Ascending aorta (tissue), 2 donors: ENCODE measurements at regions not wholly inside any gene's neighbourhood (a gene's known extent, or its start where the extent isn't known, plus 50 kb on each side); places are given as distances from the start of the nearest gene placed in this dataset.
A peak's percentile ranks its signal among the peaks of the same experiment; 100 is the strongest.
"Not testable (repeated sequence)": the region's sequence is repeated elsewhere in the genome, so short reads cannot be mapped to it uniquely, and the experiment has no call there.

ENCODE experiments used
- DNase-seq, 2 donors: peaks; one replicate each; pipeline ENCODE4 v3.0.0-alpha.2; 2019; ENCODE audit warnings: low spot score in 2 of 2
- H3K27ac ChIP-seq, 2 donors: fragments of 200-600 bp; sonication (generic); one replicate each; pipeline ENCODE4 v1.5.1; 2016 to 2017; ENCODE audit warnings: mild to moderate bottlenecking in 1 of 2
- H3K27me3 ChIP-seq: fragments of 200-600 bp; sonication (generic); one replicate; pipeline ENCODE4 v1.5.1; 2017
- H3K36me3 ChIP-seq, 2 donors: fragments of 200-600 bp; sonication (generic); one replicate each; pipeline ENCODE4 v1.5.1; 2016
- H3K4me1 ChIP-seq, 2 donors: fragments of 200-600 bp; sonication (generic); one replicate each; pipeline ENCODE4 v1.5.1; 2016 to 2017; ENCODE audit warnings: mild to moderate bottlenecking in 1 of 2
- H3K4me3 ChIP-seq, 2 donors: fragments of 200-600 bp; sonication (generic); one replicate each; pipeline ENCODE4 v1.5.1; 2016 to 2017; ENCODE audit warnings: mild to moderate bottlenecking in 1 of 2
- H3K9me3 ChIP-seq, 2 donors: fragments of 200-600 bp; sonication (generic); one replicate each; pipeline ENCODE4 v1.5.1; 2016
- intact Hi-C: fragments of 100-400 bp; cut with DNase I; formaldehyde crosslinking; loops from one replicate; pipeline ENCODE4 v1.15.1; 2023
- TF ChIP-seq, protein P1 (sequence below), 3 experiments: fragments of 200-600 bp in 2 of 3; fragments of 450-650 bp in 1 of 3; sonication (generic) in 2 of 3; IDR thresholded peaks; one replicate each; pipeline ENCODE4 v1.5.1; 2016 to 2019; ENCODE audit warnings: antibody characterized with exemption in 3 of 3, mild to moderate bottlenecking in 1 of 3, moderate library complexity in 1 of 3

DNA sequence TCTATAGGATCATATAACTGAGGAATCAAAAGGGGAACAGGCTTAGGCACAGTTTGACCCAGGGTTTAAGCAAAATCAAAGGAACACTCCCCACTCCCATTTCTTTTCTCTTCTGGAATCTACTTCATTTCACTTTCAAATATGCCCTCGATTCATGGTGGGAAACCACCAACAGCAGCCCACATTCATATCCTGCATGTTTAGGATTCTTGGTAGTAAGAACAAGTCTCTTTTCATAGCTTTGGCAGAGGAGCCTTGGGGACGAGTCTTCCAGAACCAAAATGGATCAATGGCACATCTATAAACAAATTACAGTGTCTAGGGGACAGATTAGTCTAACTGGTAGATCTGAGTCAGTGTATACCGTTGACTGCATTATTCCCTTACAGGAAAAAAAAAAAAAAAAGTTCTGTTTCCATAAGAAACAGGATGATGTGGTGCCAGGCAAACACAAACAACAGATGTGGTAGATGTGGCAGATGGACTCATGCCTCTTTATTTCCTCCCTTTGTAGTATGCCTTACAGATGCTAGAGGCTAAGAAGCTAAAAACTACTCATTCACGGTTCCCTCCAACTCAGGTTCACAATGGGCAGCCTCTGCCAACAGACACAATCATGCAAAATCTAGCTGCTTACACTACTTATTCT lies 578.3 kb upstream of the ADAMTS9 start:
- H3K27me3 ChIP-seq = no peaks in the 10 kb centered on the region
- no peak for DNase-seq
- no peaks in the 10 kb centered on the region for H3K36me3 ChIP-seq
- H3K27ac ChIP-seq = no peak overlapping the region
- TF ChIP-seq, protein P1, sequence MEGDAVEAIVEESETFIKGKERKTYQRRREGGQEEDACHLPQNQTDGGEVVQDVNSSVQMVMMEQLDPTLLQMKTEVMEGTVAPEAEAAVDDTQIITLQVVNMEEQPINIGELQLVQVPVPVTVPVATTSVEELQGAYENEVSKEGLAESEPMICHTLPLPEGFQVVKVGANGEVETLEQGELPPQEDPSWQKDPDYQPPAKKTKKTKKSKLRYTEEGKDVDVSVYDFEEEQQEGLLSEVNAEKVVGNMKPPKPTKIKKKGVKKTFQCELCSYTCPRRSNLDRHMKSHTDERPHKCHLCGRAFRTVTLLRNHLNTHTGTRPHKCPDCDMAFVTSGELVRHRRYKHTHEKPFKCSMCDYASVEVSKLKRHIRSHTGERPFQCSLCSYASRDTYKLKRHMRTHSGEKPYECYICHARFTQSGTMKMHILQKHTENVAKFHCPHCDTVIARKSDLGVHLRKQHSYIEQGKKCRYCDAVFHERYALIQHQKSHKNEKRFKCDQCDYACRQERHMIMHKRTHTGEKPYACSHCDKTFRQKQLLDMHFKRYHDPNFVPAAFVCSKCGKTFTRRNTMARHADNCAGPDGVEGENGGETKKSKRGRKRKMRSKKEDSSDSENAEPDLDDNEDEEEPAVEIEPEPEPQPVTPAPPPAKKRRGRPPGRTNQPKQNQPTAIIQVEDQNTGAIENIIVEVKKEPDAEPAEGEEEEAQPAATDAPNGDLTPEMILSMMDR (IDR thresholded peaks at IDR 0.05) = no peak
- H3K4me3 ChIP-seq = no peak overlapping the region
- intact Hi-C loops = no loop called here
- H3K4me1 ChIP-seq = no peaks in the 10 kb centered on the region
- H3K9me3 ChIP-seq = peaks cover 0 to 3% of the 10 kb centered on the region in 2 donors

DNA sequence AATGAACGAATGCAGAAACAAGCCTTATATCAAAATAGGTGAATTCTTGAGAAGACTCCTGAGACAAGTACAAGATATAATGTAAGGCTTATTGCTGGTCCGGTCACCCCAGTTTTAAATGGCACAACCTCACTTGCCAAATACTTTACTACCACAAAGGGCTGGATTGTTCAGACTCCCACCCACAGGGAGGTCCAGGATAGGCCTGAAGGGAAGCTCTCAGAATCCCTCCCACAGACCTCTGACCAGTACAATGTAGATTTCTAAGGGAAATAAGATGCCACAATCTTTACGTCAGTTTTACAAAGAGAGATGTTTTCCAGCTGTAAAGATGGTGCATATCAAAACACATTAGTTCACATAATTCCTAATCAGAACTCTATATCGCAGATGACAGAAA lies 577.7 kb upstream of the ADAMTS9 start:
- intact Hi-C loops = no loop called here
- H3K4me3 ChIP-seq = no peak overlapping the region
- no peaks in the 10 kb centered on the region for H3K4me1 ChIP-seq
- no peak for DNase-seq
- H3K36me3 ChIP-seq = no peaks in the 10 kb centered on the region
- peaks cover 0 to 7% of the 10 kb centered on the region in 2 donors for H3K9me3 ChIP-seq
- H3K27ac ChIP-seq = no peak overlapping the region
- TF ChIP-seq, protein P1 (IDR thresholded peaks at IDR 0.05) = no peak
- H3K27me3 ChIP-seq = no peaks in the 10 kb centered on the region

DNA sequence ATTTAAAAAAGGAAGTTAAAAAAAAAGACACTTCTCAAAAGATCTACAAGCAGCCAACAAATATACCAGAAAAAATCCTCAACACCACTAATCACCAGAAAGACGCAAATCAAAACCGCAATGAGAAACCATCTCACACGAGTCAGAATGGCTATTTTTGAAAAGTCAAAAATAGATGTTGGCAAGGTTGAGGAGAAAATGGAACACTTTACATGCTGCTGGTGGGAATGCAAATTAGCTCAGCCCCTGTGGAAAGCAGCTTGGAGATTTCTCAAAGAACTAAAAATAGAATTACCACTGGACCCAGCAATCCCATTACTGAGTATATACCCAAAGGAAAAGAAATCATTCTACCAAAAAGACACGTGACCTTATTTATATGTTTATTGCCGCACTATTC lies 574.7 kb upstream of the ADAMTS9 start:
- intact Hi-C loops = no loop called here
- TF ChIP-seq, protein P1 (IDR thresholded peaks at IDR 0.05) = no peak
- H3K27ac ChIP-seq = no peak overlapping the region
- H3K4me3 ChIP-seq = no peak overlapping the region
- peaks cover 0 to 7% of the 10 kb centered on the region in 2 donors for H3K9me3 ChIP-seq
- H3K36me3 ChIP-seq = no peaks in the 10 kb centered on the region
- no peaks in the 10 kb centered on the region for H3K27me3 ChIP-seq
- DNase-seq = no peak
- no peaks in the 10 kb centered on the region for H3K4me1 ChIP-seq

DNA sequence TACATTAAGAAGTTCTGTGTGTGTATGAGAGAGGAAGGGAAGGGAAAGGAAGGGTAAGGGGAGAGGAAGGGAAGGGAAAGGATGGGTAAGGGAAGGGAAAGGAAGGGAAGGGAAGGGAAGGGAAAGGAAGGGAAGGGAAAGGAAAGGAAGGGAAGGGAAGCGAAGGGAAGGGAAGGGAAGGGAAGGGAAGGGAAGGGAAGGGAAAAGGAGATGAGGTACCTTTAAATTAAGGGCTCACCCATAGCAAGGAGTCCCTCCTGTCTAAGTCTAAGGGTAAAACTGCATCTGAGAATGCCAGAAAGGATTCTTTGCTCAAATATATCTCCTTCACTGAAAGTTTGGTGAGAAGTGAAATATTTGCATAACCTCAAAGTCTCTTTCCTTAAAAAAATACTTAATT lies 572.1 kb upstream of the ADAMTS9 start:
- no peak overlapping the region for H3K4me3 ChIP-seq
- H3K9me3 ChIP-seq = peaks cover 0 to 7% of the 10 kb centered on the region in 2 donors
- no peaks in the 10 kb centered on the region for H3K27me3 ChIP-seq
- TF ChIP-seq, protein P1 (IDR thresholded peaks at IDR 0.05) = no peak
- no peaks in the 10 kb centered on the region for H3K4me1 ChIP-seq
- H3K36me3 ChIP-seq = no peaks in the 10 kb centered on the region
- H3K27ac ChIP-seq = peak overlapping the region in 1 of 2 donors; percentile 2
- no peak for DNase-seq
- intact Hi-C loops = no loop called here

DNA sequence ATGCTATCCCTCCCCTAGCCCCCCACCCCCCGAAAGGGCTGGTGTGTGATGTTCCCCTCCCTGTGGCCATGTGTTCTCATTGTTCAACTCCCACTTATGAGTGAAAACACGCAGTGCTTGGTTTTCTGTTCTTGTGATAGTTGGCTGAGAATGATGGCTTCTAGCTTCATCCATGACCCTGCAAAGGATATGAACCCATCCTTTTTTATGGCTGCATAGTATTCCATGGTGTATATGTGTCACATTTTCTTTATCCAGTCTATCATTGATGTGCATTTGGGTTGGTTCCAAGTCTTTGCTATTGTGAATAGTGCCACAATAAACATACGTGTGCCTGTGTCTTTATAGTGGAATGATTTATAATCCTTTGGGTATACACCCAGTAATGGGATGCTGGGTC lies 565.1 kb upstream of the ADAMTS9 start:
- intact Hi-C loops, H3K36me3 ChIP-seq, H3K9me3 ChIP-seq, H3K4me1 ChIP-seq, H3K4me3 ChIP-seq, DNase-seq, H3K27ac ChIP-seq, H3K27me3 ChIP-seq: not testable (repeated sequence)

DNA sequence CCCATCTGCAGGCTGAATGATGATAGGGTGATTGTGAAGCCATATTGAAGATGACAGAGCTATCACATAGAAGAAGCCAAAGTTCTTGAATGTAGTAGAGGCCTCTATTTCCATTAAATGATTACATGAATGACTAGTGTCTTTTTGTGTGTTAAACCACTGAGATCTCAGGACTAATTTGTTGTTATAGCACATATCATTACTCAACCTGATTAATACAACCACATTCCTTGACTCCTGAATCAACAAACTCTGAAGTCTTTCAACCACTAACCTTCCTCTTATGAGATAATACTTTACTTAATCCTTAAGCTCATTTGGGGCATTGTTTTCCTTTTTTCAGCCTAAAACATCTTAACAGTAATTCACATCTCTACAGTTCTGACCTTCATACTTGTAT lies 564.5 kb upstream of the ADAMTS9 start:
- TF ChIP-seq, protein P1 (IDR thresholded peaks at IDR 0.05) = no peak
- Histone ChIP-seq H3K36me3 (no peaks in the 10 kb centered on the region), H3K27me3 (no peaks in the 10 kb centered on the region), H3K4me1 (no peaks in the 10 kb centered on the region), H3K4me3 (no peak overlapping the region), H3K9me3 (no peaks in the 10 kb centered on the region), H3K27ac (no peak overlapping the region)
- DNase-seq = no peak
- intact Hi-C loops = no loop called here
